HG02759 (cell line): ENCODE measurements at regions not wholly inside any gene's neighbourhood (a gene's known extent, or its start where the extent isn't known, plus 50 kb on each side); places are given as distances from the start of the nearest gene placed in this dataset.

ENCODE experiments used
- ATAC-seq: cut with Tn5 transposase; IDR thresholded peaks from one replicate; pipeline ENCODE4 v1.9.1; 2021; ENCODE audit warnings: mild to moderate bottlenecking, moderate library complexity; ENCODE audit not compliant: unreplicated experiment

DNA sequence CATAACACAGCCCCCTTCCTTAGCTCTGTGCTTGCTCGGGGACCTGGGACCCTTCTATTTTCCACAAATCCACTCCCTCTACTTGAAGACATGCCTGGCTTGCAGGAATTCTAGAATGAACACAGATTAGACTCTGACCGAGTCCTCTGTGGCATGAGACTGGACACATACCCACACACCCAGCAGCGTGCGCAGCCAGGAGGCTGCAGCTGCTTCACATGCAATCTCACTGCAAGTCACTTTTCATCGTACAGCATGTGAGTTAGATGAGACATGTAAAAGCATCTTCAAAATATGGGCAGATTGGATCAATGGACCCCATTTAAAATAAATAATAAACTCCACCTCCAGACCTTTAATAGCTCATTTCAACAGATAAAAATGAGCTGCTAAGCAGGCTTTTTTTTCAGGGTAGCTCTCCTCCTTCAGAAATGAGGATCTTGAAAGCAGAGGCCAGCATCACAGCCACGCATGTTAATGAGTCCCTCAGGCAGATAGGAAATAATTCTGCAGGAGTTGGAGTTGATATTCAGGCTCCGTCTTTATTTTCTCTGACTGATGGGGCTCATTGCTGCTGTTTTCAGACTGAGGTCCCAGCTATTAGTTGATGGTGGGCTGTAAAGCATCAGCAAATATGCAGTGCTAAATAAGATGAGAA is 215.1 kb upstream of the GGTLC1 start:
- no peak for ATAC-seq

DNA sequence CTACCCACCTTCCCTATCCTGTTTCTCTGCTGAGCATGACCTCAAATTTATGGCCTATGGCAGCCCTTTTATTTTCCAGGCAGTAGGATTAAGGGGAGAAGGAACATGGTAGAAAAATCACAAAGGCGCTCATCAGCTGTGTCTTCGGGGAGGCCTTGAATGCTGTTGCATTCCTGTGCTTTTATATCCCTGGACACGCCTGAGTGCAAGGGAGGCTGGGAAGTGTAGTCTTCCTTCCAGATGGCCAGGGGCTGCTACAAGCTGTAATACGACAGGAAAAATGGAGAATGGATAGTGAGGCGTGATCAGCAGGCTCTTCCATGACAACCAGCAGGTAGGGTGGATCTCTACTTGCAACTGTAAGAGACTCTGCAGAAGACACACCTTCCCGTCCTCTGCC is 210.9 kb upstream of the GGTLC1 start:
- no peak for ATAC-seq

- ATAC-seq, result no peak
These were observed 205.6 kb upstream of the GGTLC1 start for GRCh38 chr20:24194143-24194542.

GRCh38 chr20:24190905-24191304 is 202.3 kb upstream of the GGTLC1 start:
- no peak for ATAC-seq

- no peak for ATAC-seq
These were observed 197.2 kb upstream of the GGTLC1 start for GRCh38 chr20:24185791-24186190.

DNA sequence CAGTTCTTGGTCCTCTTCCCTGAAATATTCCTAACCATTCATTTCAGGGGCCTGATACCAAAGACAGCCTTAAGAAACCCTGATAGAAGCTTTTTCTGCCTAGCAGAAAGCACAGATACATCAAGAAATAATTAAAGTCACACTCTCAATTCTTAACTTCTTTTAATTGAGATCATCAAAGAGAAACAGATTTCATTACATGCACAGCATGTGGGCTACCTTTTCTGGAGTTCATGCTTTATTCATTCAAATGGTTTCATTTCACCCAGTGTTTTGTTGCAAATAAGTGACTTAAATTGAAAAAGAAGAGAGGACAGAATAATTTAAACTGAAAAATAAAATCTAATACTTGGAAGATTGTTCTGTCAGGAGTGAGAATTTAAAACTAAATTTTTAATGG is 192.6 kb upstream of the GGTLC1 start:
- no peak for ATAC-seq

DNA sequence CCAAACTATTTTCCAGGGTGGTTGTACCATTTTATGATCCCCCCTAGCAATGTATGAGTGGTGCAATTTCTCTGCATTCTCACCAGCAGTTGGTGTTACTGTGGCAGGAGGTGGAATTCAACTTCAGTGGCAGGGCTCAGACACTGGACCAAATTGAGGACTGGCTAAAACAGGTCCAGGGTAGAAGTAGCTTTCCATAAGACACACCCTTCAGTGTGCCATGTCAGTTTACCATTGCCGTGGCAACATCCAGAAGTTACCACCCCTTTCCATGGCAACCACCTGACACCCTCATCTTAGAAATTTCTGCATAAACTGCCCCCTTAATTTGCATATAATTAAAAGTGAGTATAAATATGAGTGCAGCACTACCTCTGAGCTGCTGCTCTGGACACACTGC is 180.7 kb upstream of the GGTLC1 start:
- no peak for ATAC-seq

DNA sequence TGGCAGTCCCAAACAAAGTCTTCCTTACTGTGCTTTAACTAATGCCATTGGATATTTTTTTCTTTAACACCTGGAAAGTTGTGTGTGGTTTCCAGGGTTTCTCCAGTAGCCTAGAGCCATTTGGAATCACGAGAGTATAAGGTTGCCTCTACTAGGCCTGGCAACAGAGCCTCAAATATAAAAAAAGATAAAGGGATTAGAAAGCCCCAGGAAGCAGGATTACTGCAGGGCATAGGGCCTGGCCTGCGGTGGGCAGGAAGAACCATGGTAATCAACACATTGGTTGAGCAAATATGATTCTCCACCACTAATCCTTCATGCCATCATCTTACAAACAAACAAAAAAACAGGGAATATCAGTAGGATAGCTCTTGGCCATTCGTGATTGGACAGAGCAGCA is 177.8 kb upstream of the GGTLC1 start:
- ATAC-seq, result no peak

GRCh38 chr20:24166123-24166381 is 177.5 kb upstream of the GGTLC1 start:
- no peak for ATAC-seq

DNA sequence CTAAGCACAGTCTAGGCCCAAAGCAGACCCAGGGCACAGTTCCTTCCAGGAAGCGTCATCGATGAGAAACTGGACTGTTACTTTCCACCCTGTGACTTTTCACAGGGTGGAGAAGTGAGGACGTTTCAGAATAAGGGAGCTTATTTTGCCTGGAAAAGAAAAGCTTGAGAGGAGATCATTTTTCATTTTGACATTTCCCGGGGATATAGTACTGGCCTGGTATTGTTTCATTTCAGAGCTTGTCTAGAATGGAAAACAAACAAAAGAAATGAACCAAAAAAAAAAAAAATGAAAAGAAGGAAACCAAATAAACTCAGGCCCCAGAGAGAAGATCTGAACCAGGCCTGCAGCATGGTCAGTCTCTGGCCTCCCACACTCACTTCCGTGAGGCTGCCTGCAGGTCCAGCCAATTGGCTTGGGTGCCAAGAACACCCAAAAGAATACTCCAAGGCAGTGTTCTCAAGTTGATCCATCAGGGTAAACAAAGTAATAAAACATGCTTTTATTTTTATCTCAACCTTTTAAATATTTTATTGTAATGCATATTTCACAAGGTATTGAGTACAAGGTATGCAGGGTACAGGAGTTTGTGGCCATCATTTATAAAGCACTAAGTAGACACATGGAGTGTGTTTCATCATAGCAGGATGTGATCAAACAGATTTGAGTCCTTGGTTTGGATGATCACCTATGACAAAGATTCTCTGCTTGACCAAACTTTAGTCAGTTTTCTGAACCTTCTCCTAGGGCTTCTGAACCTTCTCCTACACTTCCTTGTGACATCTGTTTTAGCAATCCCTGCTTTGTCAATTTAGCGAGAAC is 176.9 kb upstream of the GGTLC1 start:
- no peak for ATAC-seq

- no peak for ATAC-seq
These were observed 175.8 kb upstream of the GGTLC1 start for GRCh38 chr20:24164360-24164759.

DNA sequence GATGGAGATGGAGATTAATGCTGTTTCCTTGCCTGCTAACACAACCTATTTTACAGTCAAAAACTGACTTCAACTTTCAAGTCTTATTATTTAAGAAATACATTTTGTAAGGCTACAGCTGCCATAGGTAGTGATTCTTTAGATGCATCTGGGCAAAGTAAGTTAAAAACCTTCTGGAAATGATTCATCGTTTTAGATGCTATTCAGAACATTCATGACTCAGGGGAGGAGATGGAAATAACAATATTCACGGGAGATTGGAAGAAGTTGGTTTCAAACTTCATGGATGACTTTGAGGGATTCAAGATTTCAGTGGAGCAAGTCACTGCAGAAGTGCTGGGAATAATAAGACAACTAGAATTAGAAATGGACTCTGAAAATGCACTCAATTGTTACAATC is 174.9 kb upstream of the GGTLC1 start:
- no peak for ATAC-seq

DNA sequence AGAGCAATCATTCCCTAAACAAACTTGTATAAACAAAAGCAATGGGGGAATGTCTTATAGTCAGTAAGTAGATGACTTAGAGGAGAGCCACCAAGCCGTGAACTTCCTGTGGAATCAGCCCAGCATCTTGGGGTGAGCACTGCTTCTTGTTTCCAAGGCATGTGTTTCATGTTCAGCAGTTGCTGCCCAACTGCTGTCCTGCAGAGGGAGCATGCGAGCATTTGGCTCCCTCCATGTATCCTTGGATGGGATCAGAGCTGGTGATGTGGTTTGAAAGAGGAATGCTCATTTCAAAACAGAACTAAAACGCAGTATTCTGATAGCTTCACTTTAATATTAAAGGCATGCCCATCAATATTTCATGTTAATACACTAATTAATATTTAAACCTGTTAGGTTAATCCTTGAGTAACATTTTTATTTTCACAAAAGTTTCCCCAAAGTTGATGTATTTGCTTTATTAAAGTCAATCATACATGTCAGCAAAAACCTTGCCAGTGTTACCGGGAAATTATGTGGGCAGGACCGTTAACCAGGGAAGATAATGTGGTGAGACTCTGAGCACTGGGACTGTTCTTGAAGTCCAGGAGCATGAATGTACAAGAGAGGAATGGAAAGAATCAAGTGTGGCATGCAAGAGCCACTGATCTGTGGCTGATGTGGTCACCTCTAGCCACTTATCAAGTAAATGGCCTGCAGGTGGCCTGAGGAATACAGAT is 172.1 kb upstream of the GGTLC1 start:
- no peak for ATAC-seq

- ATAC-seq, result no peak
These were observed 169.7 kb upstream of the GGTLC1 start for GRCh38 chr20:24158281-24158680.

DNA sequence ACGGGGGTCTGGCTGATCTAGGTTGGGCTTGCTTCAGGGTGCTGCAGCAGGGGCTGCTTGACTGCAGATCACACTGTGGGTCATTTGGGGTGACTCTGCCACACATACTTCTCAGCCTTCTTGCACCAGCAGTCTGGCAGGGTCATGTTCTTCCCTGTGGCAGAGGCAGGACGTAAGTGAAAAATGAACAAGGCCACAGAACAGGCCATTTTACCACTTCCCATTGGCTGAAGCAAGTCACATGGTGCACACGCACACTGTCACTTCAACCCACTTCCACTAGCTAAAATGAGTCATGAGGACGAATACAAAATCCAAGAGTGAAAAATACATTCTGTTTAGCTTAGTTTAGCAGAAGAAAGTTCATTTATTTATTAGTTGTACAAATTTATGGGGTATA is 168.6 kb upstream of the GGTLC1 start:
- no peak for ATAC-seq

DNA sequence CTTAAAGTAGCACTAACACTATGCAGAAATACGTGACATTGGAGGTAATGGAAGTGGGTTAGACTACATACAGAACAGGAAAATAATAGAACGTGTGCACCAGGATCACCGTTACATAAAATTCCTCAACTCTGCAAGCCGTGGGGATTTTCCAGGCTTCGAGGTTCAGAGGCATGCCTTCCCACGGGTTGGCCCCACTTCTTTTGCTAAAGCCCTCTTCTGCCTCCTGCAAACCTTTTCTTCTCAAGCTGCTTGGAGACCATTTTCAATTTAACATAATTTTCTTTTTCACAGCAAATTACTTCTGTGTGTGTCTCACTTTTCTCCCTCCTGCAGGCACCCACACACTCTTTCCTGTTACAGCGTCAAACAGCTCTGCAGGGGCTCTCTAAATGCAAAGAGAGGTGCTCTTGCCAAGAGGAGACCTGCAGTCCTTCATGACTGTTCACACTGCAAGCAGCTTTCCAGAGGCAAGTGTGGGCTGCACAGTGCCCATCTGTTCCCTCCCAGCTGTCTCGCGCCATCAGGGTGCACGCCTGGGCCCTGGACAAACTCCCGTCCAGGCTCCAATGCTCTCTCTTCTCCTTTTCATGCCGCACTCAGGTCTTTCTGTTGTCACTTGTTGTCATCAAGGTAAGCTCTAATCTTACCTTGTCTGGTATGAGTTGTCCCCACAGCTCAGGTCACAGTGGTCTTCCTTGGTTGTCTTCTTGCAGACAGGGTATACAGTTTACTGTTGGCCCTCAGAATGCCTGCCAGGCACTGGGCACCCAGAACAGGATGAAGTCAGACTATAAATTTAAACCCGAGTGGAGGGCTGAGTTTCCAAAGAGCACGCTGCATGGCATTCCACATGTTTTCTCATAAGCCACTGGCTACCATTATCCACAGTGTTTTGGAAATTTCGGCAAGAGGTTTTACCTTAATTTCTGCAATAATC is 164.8 kb upstream of the GGTLC1 start:
- ATAC-seq, result no peak

GRCh38 chr20:24151621-24152294 is 163.2 kb upstream of the GGTLC1 start:
- ATAC-seq, result no peak

DNA sequence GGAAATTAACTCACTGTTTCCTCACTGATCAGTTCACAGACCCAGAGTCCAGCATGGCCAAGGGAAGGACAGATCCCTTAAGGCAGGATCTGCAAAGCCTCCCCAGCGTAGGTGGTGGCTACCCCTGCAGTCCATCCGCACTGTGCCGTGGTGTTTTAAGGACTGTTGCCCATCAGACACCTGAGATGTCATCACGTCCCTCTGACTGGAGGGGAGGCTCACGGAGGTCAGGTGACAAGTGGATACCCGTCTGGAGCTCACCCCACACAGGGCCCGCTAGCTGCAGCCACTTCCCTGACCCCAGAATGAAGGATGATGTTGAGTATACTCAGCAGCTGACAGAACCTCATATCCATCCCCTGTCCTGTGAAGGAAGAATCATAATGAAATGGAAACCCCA is 161.8 kb upstream of the GGTLC1 start:
- ATAC-seq, result no peak

- ATAC-seq, result no peak
These were observed 161.3 kb upstream of the GGTLC1 start for GRCh38 chr20:24149881-24150307.

DNA sequence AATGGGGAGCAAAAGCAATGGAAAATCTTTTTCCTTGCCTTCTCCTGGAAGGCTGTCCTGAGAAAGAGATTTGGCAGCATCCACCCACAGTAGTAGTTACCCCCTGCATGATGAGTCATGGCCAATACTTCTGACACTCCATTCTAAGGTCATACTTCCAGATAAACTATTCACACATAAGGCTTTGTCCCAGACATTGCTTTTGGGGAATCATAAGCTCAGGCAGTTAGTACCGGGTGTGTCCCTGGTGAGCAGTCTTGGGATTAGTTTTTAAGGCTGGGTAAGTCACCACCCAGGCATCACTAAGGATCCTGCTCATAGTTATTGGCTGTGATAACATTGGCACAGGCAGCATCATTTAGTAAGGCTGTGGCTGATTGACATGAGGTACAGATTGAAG is 160.6 kb upstream of the GGTLC1 start:
- no peak for ATAC-seq

DNA sequence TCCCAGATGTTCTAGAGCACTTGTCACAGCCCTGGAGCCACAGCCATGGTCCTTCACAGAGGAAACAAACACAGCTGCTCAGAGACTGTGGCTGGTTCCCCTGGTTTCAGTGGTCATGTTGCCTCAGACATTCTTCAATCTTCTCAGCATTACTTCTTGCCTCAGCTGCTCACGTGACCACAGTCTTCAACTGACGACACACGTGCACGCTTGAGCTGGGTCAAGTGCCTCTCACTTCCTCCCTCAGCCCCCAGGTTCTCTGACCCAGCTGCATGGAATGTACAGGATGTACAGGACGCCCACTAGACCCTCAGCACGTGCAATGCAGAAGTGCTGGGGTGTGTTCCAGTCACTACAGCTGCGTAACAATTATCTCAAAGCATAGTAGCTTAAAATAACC is 159.8 kb upstream of the GGTLC1 start:
- ATAC-seq, result peak; percentile 67
